ENCODE measurements at regions not wholly inside any gene's neighbourhood (a gene's known extent, or its start where the extent isn't known, plus 50 kb on each side); places are given as distances from the start of the nearest gene placed in this dataset.

GRCh38 chr2:76251342-76251741 is 540.6 kb upstream of the GCFC2 start:
- 76 to 84% methylated on average over 2 of the region's 2 CpGs for WGBS, 2 donors
- H3K4me3 ChIP-seq (replicated peaks in 1 of 3), result no peak overlapping the region
- no peaks in the 10 kb centered on the region for H3K36me3 ChIP-seq
- H3K4me1 ChIP-seq, result no peaks in the 10 kb centered on the region
- TF ChIP-seq CTCF (IDR thresholded peaks at IDR 0.05) (no peak), POLR2A (IDR thresholded peaks at IDR 0.05) (no peak)
- no peaks in the 10 kb centered on the region for H3K27me3 ChIP-seq
- H3K9me3 ChIP-seq, result no peaks in the 10 kb centered on the region
- no peak for DNase-seq
- H3K27ac ChIP-seq, result no peak overlapping the region
- intact Hi-C loops (cut with DNase I), result no loop called here

- Histone ChIP-seq H3K4me1 (no peaks in the 10 kb centered on the region), H3K36me3 (no peaks in the 10 kb centered on the region), H3K27ac (no peak overlapping the region), H3K9me3 (no peaks in the 10 kb centered on the region), H3K4me3 (replicated peaks in 1 of 3) (no peak overlapping the region), H3K27me3 (no peaks in the 10 kb centered on the region)
- TF ChIP-seq POLR2A (IDR thresholded peaks at IDR 0.05) (no peak), CTCF (IDR thresholded peaks at IDR 0.05) (no peak)
- no peak for DNase-seq
- intact Hi-C loops (cut with DNase I), result no loop called here
- 75 to 77% methylated on average over 3 of the region's 3 CpGs for WGBS, 2 donors
These were observed 536.3 kb upstream of the GCFC2 start for GRCh38 chr2:76247006-76247405.

GRCh38 chr2:76211991-76212985 is 501.6 kb upstream of the GCFC2 start:
- Histone ChIP-seq H3K4me3 (replicated peaks in 1 of 3) (no peak overlapping the region), H3K36me3 (no peaks in the 10 kb centered on the region), H3K4me1 (no peaks in the 10 kb centered on the region), H3K9me3 (no peaks in the 10 kb centered on the region), H3K27me3 (no peaks in the 10 kb centered on the region), H3K27ac (no peak overlapping the region)
- WGBS, 2 donors, result 60 to 62% methylated on average over 5 of the region's 5 CpGs
- TF ChIP-seq CTCF (IDR thresholded peaks at IDR 0.05) (no peak), POLR2A (IDR thresholded peaks at IDR 0.05) (no peak)
- DNase-seq, result no peak
- intact Hi-C loops (cut with DNase I), result no loop called here

GRCh38 chr2:76210551-76210950 is 499.8 kb upstream of the GCFC2 start:
- Histone ChIP-seq H3K9me3 (no peaks in the 10 kb centered on the region), H3K4me1 (no peaks in the 10 kb centered on the region), H3K4me3 (replicated peaks in 1 of 3) (no peak overlapping the region), H3K27ac (no peak overlapping the region), H3K36me3 (no peaks in the 10 kb centered on the region), H3K27me3 (no peaks in the 10 kb centered on the region)
- DNase-seq, result no peak
- intact Hi-C loops (cut with DNase I), result no loop called here
- 72 to 86% methylated on average over 3 of the region's 3 CpGs for WGBS, 2 donors
- TF ChIP-seq CTCF (IDR thresholded peaks at IDR 0.05), result no peak
- no peak for TF ChIP-seq POLR2A (IDR thresholded peaks at IDR 0.05)

DNA sequence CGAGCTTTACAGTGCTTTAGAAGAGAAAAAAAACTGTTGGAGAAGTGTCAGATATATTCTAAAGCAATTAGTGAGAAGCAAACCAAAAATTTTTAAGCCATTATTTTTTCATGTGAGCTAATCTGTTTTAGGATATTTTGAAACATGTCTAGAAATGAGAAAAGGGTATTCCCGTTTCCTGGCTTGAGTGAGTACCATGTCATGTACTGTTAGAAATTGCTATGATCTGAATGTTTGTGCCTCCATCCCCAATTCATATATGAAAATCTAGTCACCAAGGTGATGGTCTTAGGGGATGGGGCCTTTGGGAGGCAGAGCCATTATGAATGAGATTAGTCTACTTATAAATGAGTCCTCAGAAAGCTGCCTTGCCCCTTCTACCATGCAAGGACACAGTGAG is 493.3 kb upstream of the GCFC2 start:
- intact Hi-C loops (cut with DNase I), result no loop called here
- Histone ChIP-seq H3K4me3 (replicated peaks in 1 of 3) (no peak overlapping the region), H3K27ac (no peak overlapping the region), H3K4me1 (no peaks in the 10 kb centered on the region), H3K36me3 (no peaks in the 10 kb centered on the region), H3K9me3 (no peaks in the 10 kb centered on the region), H3K27me3 (no peaks in the 10 kb centered on the region)
- WGBS, 2 donors, result 60 to 73% methylated on average over 2 of the region's 2 CpGs
- TF ChIP-seq CTCF (IDR thresholded peaks at IDR 0.05) (no peak), POLR2A (IDR thresholded peaks at IDR 0.05) (no peak)
- no peak for DNase-seq
